Mesodermal cell (in vitro differentiated cells): ENCODE measurements at regions not wholly inside any gene's neighbourhood (a gene's known extent, or its start where the extent isn't known, plus 50 kb on each side); places are given as distances from the start of the nearest gene placed in this dataset.

ENCODE experiments used
- H3K27ac ChIP-seq: 2 replicates; pipeline ENCODE4 v1.7.0; 2013; ENCODE audit warnings: mild to moderate bottlenecking, low read depth, low read length, moderate library complexity; ENCODE audit not compliant: severe bottlenecking
- H3K36me3 ChIP-seq: 2 replicates; pipeline ENCODE4 v1.7.1; 2013; ENCODE audit warnings: mild to moderate bottlenecking, low read length, moderate library complexity; ENCODE audit not compliant: control insufficient read depth, insufficient read depth
- H3K4me1 ChIP-seq: one replicate; pipeline ENCODE4 v1.7.1; 2013; ENCODE audit warnings: mild to moderate bottlenecking, low read length; ENCODE audit not compliant: insufficient read depth, control insufficient read depth, poor library complexity, severe bottlenecking
- H3K4me3 ChIP-seq: 2 replicates; pipeline ENCODE4 v1.7.0; 2013; ENCODE audit warnings: low read length, control low read depth, mild to moderate bottlenecking; ENCODE audit not compliant: insufficient read depth, poor library complexity, severe bottlenecking; ENCODE audit errors: extremely low read depth
- H3K9me3 ChIP-seq: 2 replicates; pipeline ENCODE4 v1.7.1; 2013; ENCODE audit warnings: mild to moderate bottlenecking, low read length, moderate library complexity; ENCODE audit not compliant: control insufficient read depth
- WGBS, 2 experiments: methylation state at CpG; one replicate each; pipeline ENCODE4 v1.1.5; 2013; ENCODE audit warnings: missing lambda C conversion rate in 2 of 2; ENCODE audit not compliant: insufficient coverage in 2 of 2; 5-methylcytosine and 5-hydroxymethylcytosine counted together

- H3K27ac ChIP-seq = no peak overlapping the region
- peaks cover 10% of the 10 kb centered on the region for H3K4me1 ChIP-seq
- H3K36me3 ChIP-seq = no peaks in the 10 kb centered on the region
- 15% methylated on average over 2 of the region's 4 CpGs; no CpG with 5 or more reads in 1 of the 2 experiments for WGBS, 2 experiments
- no peak overlapping the region for H3K4me3 ChIP-seq
- no peaks in the 10 kb centered on the region for H3K9me3 ChIP-seq
These were observed 224.9 kb downstream of the INSIG2 start for GRCh38 chr2:118312969-118313756.

- Histone ChIP-seq H3K27ac (no peak overlapping the region), H3K36me3 (no peaks in the 10 kb centered on the region), H3K9me3 (no peaks in the 10 kb centered on the region), H3K4me3 (peak overlapping the region; percentile 46), H3K4me1 (peaks cover 10% of the 10 kb centered on the region)
- WGBS, 2 experiments = 31 to 33% methylated on average over 14 to 17 of the region's 20 CpGs
These were observed 222.6 kb downstream of the INSIG2 start for GRCh38 chr2:118310681-118311429.

DNA sequence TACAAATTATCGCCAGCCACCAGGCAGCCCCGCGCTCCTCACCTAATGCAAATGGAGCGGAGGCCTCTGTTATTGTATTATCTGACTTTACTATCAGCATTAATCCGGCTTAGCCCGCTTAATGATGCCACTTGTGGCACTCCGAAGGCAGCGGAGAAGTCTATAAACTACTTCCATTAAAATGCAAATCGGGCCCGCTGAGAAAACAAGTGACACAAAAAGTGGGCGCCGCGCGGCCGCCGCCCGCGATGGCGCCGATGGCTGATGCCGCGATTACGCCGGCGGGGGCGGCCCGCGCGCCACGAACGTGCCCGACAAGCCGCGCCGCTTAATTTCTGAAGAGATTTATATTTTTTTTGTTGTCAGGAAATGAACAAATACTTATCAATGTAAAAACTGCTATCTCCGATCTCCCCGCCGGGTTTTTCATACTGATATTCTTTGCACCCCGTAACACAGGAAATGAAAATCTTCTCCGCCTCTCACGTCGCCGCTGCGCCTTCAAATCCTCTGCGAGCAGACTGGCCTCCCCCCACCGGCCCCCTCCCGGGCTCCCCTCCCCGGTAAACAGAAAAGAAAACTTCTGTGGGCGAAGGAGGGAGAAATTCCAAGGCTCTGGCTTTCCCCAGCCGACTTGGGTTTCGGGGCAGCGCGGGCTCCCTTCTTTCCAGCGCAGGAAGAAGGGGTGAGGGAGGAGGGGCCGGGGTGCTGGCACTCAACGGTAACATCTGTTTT is 221.8 kb downstream of the INSIG2 start:
- Histone ChIP-seq H3K4me3 (peak overlapping the region; percentile 46), H3K9me3 (no peaks in the 10 kb centered on the region), H3K4me1 (peaks cover 10% of the 10 kb centered on the region), H3K27ac (peak overlapping the region; percentile 64), H3K36me3 (no peaks in the 10 kb centered on the region)
- 5 to 6% methylated on average over 19 to 21 of the region's 56 CpGs for WGBS, 2 experiments

GRCh38 chr2:118309257-118309945 is 221.1 kb downstream of the INSIG2 start:
- Histone ChIP-seq H3K27ac (no peak overlapping the region), H3K4me1 (peaks cover 10% of the 10 kb centered on the region), H3K4me3 (peak overlapping the region; percentile 46), H3K36me3 (no peaks in the 10 kb centered on the region), H3K9me3 (no peaks in the 10 kb centered on the region)
- WGBS, 2 experiments = 50% methylated on average over 3 of the region's 16 CpGs; no CpG with 5 or more reads in 1 of the 2 experiments

DNA sequence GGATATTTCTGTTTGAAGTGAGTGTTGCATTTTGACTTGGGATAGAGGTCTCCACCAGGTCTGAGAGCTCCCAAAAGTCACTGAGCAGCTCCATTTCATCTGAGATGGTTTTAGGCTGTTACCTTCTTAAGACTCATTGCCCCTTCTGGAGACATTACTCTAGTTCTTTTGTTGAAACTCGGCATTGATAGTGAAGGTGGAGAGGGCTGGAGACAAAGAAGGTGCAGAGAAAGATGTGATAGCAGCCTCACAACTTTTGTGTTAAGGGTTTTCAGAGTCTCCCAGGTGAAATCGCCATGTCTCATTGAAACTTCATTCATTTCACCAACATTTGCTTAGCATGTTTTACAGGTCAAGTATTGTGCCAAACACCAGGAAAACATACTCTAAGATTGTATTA is 219.6 kb downstream of the INSIG2 start:
- Histone ChIP-seq H3K27ac (no peak overlapping the region), H3K4me1 (peaks cover 10% of the 10 kb centered on the region), H3K9me3 (no peaks in the 10 kb centered on the region), H3K4me3 (no peak overlapping the region), H3K36me3 (no peaks in the 10 kb centered on the region)
- no CpG with 5 or more reads among the region's 2 CpGs for WGBS, 2 experiments

- Histone ChIP-seq H3K9me3 (no peaks in the 10 kb centered on the region), H3K27ac (no peak overlapping the region), H3K4me1 (no peaks in the 10 kb centered on the region), H3K36me3 (no peaks in the 10 kb centered on the region), H3K4me3 (no peak overlapping the region)
These were observed 213.0 kb downstream of the INSIG2 start for GRCh38 chr2:118301248-118301647.

- Histone ChIP-seq H3K27ac (no peak overlapping the region), H3K36me3 (no peaks in the 10 kb centered on the region), H3K4me3 (no peak overlapping the region), H3K4me1 (no peaks in the 10 kb centered on the region), H3K9me3 (no peaks in the 10 kb centered on the region)
These were observed 212.6 kb downstream of the INSIG2 start for GRCh38 chr2:118300832-118301231.

GRCh38 chr2:118296663-118297062 is 208.4 kb downstream of the INSIG2 start:
- Histone ChIP-seq H3K4me1 (no peaks in the 10 kb centered on the region), H3K4me3 (no peak overlapping the region), H3K9me3 (no peaks in the 10 kb centered on the region), H3K27ac (no peak overlapping the region), H3K36me3 (no peaks in the 10 kb centered on the region)
- 81% methylated on average over 3 to 4 of the region's 4 CpGs for WGBS, 2 experiments

DNA sequence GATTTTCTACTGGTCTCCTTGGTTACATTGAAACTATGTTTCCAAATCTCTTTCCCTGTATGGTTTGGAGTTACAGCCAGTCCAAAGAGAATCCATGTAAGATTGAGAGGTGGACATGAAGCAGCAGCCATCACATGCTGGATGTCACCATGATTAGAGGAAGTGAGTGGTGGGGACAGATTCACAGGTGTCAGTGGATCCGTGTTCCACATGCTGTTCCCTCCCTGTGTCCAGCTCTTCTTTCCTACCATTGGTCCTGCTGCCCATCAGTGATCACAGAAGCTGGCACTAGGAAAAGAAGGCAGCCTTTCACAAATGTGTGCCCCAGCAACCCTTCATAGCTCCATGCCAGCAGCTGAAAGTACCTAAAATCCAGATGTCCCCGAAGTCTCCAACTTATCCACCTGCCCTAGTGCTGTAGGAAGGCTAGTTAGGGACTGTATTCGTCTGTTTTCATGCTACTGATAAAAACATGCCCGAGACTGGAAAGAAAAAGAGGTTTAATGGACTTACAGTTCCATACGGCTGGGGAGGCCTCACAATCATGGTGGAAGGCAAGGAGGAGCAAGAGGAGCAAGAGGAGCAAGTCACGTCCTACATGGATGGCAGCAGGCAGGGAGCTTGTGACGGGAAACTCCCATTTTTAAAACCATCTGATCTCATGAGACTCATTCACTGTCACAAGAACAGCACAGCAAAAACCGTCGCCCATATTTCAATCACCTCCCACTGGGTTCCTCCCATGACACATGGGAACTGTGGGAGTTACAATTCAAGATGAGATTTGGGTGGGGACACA is 207.5 kb downstream of the INSIG2 start:
- no peak overlapping the region for H3K4me3 ChIP-seq
- WGBS, 2 experiments = 81 to 91% methylated on average over 5 to 6 of the region's 9 CpGs
- H3K9me3 ChIP-seq = no peaks in the 10 kb centered on the region
- no peaks in the 10 kb centered on the region for H3K36me3 ChIP-seq
- no peak overlapping the region for H3K27ac ChIP-seq
- no peaks in the 10 kb centered on the region for H3K4me1 ChIP-seq

- Histone ChIP-seq H3K4me3 (no peak overlapping the region), H3K4me1 (no peaks in the 10 kb centered on the region), H3K27ac (no peak overlapping the region), H3K36me3 (no peaks in the 10 kb centered on the region), H3K9me3 (no peaks in the 10 kb centered on the region)
- 100% methylated on average over 1 of the region's 1 CpG; no CpG with 5 or more reads in 1 of the 2 experiments for WGBS, 2 experiments
These were observed 205.8 kb downstream of the INSIG2 start for GRCh38 chr2:118294063-118294462.
